ENCODE measurements at regions not wholly inside any gene's neighbourhood (a gene's known extent, or its start where the extent isn't known, plus 50 kb on each side); places are given as distances from the start of the nearest gene placed in this dataset.

- FAIRE-seq (no peak), DNase-seq (ENCODE audit: low read depth, low spot score) (no peak)
- no peaks in the 10 kb centered on the region for H3K79me2 ChIP-seq (ENCODE audit: control insufficient read depth, insufficient read depth, low read length)
- H4K20me1 ChIP-seq (ENCODE audit: control insufficient read depth, extremely low read depth, insufficient read depth, low read length) = no peaks in the 10 kb centered on the region
- no peaks in the 10 kb centered on the region for H3K36me3 ChIP-seq (ENCODE audit: control insufficient read depth in 2 of 2, extremely low read depth in 1 of 2, insufficient read depth in 2 of 2, low read length in 2 of 2)
- no peaks in the 10 kb centered on the region for H3K4me1 ChIP-seq (ENCODE audit: control insufficient read depth, extremely low read depth, insufficient read depth, low read length)
- H2AFZ ChIP-seq (ENCODE audit: control insufficient read depth, low read length) = no peak overlapping the region
- no peak overlapping the region for H3K4me2 ChIP-seq (ENCODE audit: control insufficient read depth, extremely low read depth, insufficient read depth, low read depth, low read length)
- no peaks in the 10 kb centered on the region for H3K9me1 ChIP-seq (ENCODE audit: control insufficient read depth, extremely low read depth, insufficient read depth, low read length)
- no peaks in the 10 kb centered on the region for H3K9me3 ChIP-seq (ENCODE audit: control insufficient read depth, low read depth, low read length)
- no peak overlapping the region for H3K4me3 ChIP-seq (ENCODE audit: control insufficient read depth in 2 of 3, extremely low read depth in 1 of 3, insufficient read depth in 2 of 3, low read depth in 1 of 3, low read length in 3 of 3)
- H3K27me3 ChIP-seq (ENCODE audit: control insufficient read depth, extremely low read depth, insufficient read depth, low read length) = peaks cover 9% of the 10 kb centered on the region
- dilution Hi-C loops (cut with MboI; ENCODE audit: extremely low pct_ligation_motif_present, low sequenced_read_pairs) = no loop called here
- H3K9ac ChIP-seq (ENCODE audit: control insufficient read depth, extremely low read depth, insufficient read depth, low read length) = no peak overlapping the region
- no peak for TF ChIP-seq EZH2 (IDR thresholded peaks at IDR 0.05; ENCODE audit: low read length)
- no peak overlapping the region for H3K27ac ChIP-seq (ENCODE audit: control insufficient read depth, insufficient read depth, low read length)
Measured at GRCh38 chr15:97653896-97654295, 306.6 kb upstream of the ARRDC4 start.

DNA sequence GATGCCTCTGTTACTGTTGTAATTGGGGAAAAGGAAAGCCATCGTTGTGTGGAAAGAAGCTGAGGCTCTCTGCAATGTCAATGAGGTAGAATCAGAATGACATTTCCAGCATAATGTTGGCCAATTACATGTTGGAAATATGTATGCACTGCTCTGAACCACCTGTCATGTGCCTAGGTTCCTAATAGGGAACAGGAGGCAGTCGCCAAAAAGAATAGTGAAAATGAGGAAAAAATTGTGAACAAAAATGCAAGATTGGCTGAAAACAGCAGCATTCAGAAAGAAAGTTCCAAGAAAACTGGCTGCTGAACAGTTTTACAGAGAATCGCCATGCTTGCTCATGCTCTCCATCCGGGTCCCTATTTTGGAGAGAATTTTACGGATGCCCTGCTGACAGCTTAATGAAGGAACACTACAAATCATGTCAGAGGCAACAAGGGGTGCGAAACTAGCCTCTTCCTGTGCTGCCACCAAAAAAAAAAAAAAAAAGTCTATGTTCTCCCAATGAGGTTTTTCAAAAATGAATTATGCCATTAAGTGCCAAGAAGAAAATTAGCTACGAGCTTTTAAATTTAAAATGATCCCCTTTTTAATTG is 305.9 kb upstream of the ARRDC4 start:
- TF ChIP-seq EZH2 (IDR thresholded peaks at IDR 0.05; ENCODE audit: low read length) (no peak), CTCF (optimal IDR thresholded peaks at IDR 0.05 in 1 of 3, IDR thresholded peaks at IDR 0.05 in 1 of 3, conservative IDR thresholded peaks at IDR 0.05 in 1 of 3; ENCODE audit: extremely low read depth in 1 of 3, insufficient read depth in 2 of 3, low read length in 3 of 3) (no peak)
- dilution Hi-C loops (cut with MboI; ENCODE audit: extremely low pct_ligation_motif_present, low sequenced_read_pairs) = no loop called here
- Histone ChIP-seq H3K4me3 (ENCODE audit: control insufficient read depth in 2 of 3, extremely low read depth in 1 of 3, insufficient read depth in 2 of 3, low read depth in 1 of 3, low read length in 3 of 3) (no peak overlapping the region), H2AFZ (ENCODE audit: control insufficient read depth, low read length) (no peak overlapping the region), H3K36me3 (ENCODE audit: control insufficient read depth in 2 of 2, extremely low read depth in 1 of 2, insufficient read depth in 2 of 2, low read length in 2 of 2) (no peaks in the 10 kb centered on the region), H3K9me3 (ENCODE audit: control insufficient read depth, low read depth, low read length) (no peaks in the 10 kb centered on the region), H3K4me2 (ENCODE audit: control insufficient read depth, extremely low read depth, insufficient read depth, low read depth, low read length) (no peak overlapping the region), H3K27me3 (ENCODE audit: control insufficient read depth, extremely low read depth, insufficient read depth, low read length) (peaks cover 9% of the 10 kb centered on the region), H3K9ac (ENCODE audit: control insufficient read depth, extremely low read depth, insufficient read depth, low read length) (no peak overlapping the region), H3K27ac (ENCODE audit: control insufficient read depth, insufficient read depth, low read length) (no peak overlapping the region), H3K9me1 (ENCODE audit: control insufficient read depth, extremely low read depth, insufficient read depth, low read length) (no peaks in the 10 kb centered on the region), H4K20me1 (ENCODE audit: control insufficient read depth, extremely low read depth, insufficient read depth, low read length) (no peaks in the 10 kb centered on the region), H3K4me1 (ENCODE audit: control insufficient read depth, extremely low read depth, insufficient read depth, low read length) (no peaks in the 10 kb centered on the region), H3K79me2 (ENCODE audit: control insufficient read depth, insufficient read depth, low read length) (no peaks in the 10 kb centered on the region)
- DNase-seq (ENCODE audit: low read depth, low spot score) (no peak), FAIRE-seq (no peak)

- H3K4me3 ChIP-seq (ENCODE audit: control insufficient read depth in 2 of 3, extremely low read depth in 1 of 3, insufficient read depth in 2 of 3, low read depth in 1 of 3, low read length in 3 of 3) = no peak overlapping the region
- H3K27ac ChIP-seq (ENCODE audit: control insufficient read depth, insufficient read depth, low read length) = no peak overlapping the region
- no peaks in the 10 kb centered on the region for H3K9me3 ChIP-seq (ENCODE audit: control insufficient read depth, low read depth, low read length)
- no peaks in the 10 kb centered on the region for H3K9me1 ChIP-seq (ENCODE audit: control insufficient read depth, extremely low read depth, insufficient read depth, low read length)
- no peaks in the 10 kb centered on the region for H4K20me1 ChIP-seq (ENCODE audit: control insufficient read depth, extremely low read depth, insufficient read depth, low read length)
- DNase-seq (ENCODE audit: low read depth, low spot score) (no peak), FAIRE-seq (no peak)
- no peak overlapping the region for H2AFZ ChIP-seq (ENCODE audit: control insufficient read depth, low read length)
- dilution Hi-C loops (cut with MboI; ENCODE audit: extremely low pct_ligation_motif_present, low sequenced_read_pairs) = no loop called here
- H3K79me2 ChIP-seq (ENCODE audit: control insufficient read depth, insufficient read depth, low read length) = no peaks in the 10 kb centered on the region
- no peaks in the 10 kb centered on the region for H3K27me3 ChIP-seq (ENCODE audit: control insufficient read depth, extremely low read depth, insufficient read depth, low read length)
- TF ChIP-seq EZH2 (IDR thresholded peaks at IDR 0.05; ENCODE audit: low read length) (no peak), CTCF (optimal IDR thresholded peaks at IDR 0.05 in 1 of 3, IDR thresholded peaks at IDR 0.05 in 1 of 3, conservative IDR thresholded peaks at IDR 0.05 in 1 of 3; ENCODE audit: extremely low read depth in 1 of 3, insufficient read depth in 2 of 3, low read length in 3 of 3) (no peak)
- no peak overlapping the region for H3K9ac ChIP-seq (ENCODE audit: control insufficient read depth, extremely low read depth, insufficient read depth, low read length)
- H3K4me1 ChIP-seq (ENCODE audit: control insufficient read depth, extremely low read depth, insufficient read depth, low read length) = no peaks in the 10 kb centered on the region
- no peak overlapping the region for H3K4me2 ChIP-seq (ENCODE audit: control insufficient read depth, extremely low read depth, insufficient read depth, low read depth, low read length)
- H3K36me3 ChIP-seq (ENCODE audit: control insufficient read depth in 2 of 2, extremely low read depth in 1 of 2, insufficient read depth in 2 of 2, low read length in 2 of 2) = no peaks in the 10 kb centered on the region
Measured at GRCh38 chr15:97661796-97662195, 298.7 kb upstream of the ARRDC4 start.
